ENCODE measurements at regions not wholly inside any gene's neighbourhood (a gene's known extent, or its start where the extent isn't known, plus 50 kb on each side); places are given as distances from the start of the nearest gene placed in this dataset.

DNA sequence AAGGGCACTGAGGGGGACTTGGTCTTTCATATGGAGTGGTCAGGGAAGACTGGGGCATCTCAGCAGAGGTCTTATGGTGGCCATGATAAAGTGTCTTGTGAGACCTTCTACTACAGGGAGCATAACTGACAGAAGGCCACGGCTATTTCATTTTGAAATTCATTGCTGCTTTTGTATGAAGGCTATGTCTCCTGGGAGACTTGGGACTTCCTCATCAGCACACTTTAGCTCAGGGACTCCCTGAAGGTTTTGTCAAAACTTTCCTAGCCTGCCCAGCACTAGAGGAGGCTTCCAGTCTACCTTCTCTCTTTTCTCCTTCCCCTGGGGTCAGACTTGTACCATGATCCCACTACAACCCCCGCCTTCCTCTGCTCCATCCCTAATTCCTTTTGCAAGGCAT is 77.2 kb upstream of the RASGRF1 start:
- TF ChIP-seq, protein P1, sequence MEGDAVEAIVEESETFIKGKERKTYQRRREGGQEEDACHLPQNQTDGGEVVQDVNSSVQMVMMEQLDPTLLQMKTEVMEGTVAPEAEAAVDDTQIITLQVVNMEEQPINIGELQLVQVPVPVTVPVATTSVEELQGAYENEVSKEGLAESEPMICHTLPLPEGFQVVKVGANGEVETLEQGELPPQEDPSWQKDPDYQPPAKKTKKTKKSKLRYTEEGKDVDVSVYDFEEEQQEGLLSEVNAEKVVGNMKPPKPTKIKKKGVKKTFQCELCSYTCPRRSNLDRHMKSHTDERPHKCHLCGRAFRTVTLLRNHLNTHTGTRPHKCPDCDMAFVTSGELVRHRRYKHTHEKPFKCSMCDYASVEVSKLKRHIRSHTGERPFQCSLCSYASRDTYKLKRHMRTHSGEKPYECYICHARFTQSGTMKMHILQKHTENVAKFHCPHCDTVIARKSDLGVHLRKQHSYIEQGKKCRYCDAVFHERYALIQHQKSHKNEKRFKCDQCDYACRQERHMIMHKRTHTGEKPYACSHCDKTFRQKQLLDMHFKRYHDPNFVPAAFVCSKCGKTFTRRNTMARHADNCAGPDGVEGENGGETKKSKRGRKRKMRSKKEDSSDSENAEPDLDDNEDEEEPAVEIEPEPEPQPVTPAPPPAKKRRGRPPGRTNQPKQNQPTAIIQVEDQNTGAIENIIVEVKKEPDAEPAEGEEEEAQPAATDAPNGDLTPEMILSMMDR (IDR thresholded peaks at IDR 0.05; ENCODE audit: extremely low read depth, insufficient read depth, missing control alignments): no peak
- in situ Hi-C loops (cut with MboI; ENCODE audit: low pct_unique_long_range_greater_than_20kb, low sequenced_read_pairs, unreplicated experiment): no loop called here
- DNase-seq (ENCODE audit: low spot score): no peak

DNA sequence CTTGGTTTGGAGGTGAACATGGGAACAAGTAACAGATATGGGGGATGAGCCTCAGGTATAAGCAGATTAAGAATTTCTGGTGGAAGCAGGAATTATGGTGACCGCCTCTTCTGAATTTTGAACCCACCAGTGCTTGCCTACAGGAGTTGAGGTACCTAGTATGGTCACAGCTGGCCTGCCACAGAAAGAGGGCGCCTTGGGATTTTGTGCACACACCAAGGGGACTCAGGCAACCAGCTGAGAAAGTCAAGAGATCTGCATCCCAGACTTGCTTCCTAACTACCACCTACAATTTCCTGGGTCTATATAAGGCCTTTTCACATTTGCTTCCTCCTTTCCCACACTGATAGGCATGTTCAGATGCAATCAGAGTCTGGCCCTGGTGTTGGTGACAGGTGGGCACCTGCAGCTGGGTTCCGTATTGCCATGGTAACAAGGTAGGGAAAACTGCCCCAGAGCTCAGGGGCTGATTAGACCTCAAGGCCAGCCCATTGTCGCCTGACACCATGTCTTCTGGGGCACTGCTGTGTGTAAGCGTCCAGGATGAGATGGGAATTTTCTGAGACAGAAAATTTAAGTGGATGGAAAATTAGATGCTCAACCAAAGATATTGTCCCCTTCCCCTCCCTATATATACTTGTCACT is 75.9 kb upstream of the RASGRF1 start:
- TF ChIP-seq, protein P1 (IDR thresholded peaks at IDR 0.05; ENCODE audit: extremely low read depth, insufficient read depth, missing control alignments): no peak
- no peak for DNase-seq (ENCODE audit: low spot score)
- in situ Hi-C loops (cut with MboI; ENCODE audit: low pct_unique_long_range_greater_than_20kb, low sequenced_read_pairs, unreplicated experiment): no loop called here

GRCh38 chr15:79164465-79164864 is 73.9 kb upstream of the RASGRF1 start:
- TF ChIP-seq, protein P1 (IDR thresholded peaks at IDR 0.05; ENCODE audit: extremely low read depth, insufficient read depth, missing control alignments): no peak
- no peak for DNase-seq (ENCODE audit: low spot score)
- in situ Hi-C loops (cut with MboI; ENCODE audit: low pct_unique_long_range_greater_than_20kb, low sequenced_read_pairs, unreplicated experiment): no loop called here

DNA sequence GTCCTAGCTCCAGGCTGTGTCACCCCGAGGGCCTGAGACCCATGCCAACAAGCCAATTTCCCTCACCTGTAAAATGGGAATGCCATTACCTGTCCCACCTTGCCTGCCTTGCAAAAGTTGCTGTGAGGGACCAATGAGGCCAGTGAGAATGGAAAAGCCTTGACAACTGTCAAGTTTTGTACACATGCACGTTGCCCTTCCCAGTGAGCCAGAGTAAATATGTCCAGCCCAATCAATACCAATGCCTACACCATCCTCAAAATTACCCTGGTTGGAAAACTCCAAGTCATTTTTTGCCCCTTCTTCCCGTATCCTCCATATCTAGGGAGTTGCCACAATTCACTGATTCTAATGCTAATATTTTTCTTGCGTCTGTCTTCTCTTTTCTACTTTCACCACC is 73.5 kb upstream of the RASGRF1 start:
- in situ Hi-C loops (cut with MboI; ENCODE audit: low pct_unique_long_range_greater_than_20kb, low sequenced_read_pairs, unreplicated experiment): no loop called here
- no peak for DNase-seq (ENCODE audit: low spot score)
- TF ChIP-seq, protein P1 (IDR thresholded peaks at IDR 0.05; ENCODE audit: extremely low read depth, insufficient read depth, missing control alignments): no peak

DNA sequence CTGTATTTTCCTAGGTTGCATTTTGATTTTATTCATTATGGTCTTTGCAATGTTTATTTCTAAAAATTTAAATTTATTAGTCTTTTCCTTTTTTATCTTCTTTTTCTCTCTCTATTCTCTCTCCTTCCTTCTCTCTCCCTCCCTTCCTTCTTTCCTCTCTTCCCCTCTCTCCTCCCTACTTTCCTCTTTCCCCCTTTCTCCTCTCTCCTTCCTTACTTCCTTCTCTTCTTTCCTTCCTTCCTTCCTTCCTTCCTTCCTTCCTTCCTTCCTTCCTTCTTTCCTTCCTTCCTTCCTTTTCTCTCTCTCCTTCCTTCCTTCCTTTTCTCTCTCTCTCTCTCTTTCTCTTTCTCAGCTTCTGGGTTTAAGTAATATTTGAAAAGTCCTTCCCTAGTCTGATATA is 72.8 kb upstream of the RASGRF1 start:
- in situ Hi-C loops (cut with MboI; ENCODE audit: low pct_unique_long_range_greater_than_20kb, low sequenced_read_pairs, unreplicated experiment): no loop called here
- no peak for DNase-seq (ENCODE audit: low spot score)
- TF ChIP-seq, protein P1 (IDR thresholded peaks at IDR 0.05; ENCODE audit: extremely low read depth, insufficient read depth, missing control alignments): no peak

DNA sequence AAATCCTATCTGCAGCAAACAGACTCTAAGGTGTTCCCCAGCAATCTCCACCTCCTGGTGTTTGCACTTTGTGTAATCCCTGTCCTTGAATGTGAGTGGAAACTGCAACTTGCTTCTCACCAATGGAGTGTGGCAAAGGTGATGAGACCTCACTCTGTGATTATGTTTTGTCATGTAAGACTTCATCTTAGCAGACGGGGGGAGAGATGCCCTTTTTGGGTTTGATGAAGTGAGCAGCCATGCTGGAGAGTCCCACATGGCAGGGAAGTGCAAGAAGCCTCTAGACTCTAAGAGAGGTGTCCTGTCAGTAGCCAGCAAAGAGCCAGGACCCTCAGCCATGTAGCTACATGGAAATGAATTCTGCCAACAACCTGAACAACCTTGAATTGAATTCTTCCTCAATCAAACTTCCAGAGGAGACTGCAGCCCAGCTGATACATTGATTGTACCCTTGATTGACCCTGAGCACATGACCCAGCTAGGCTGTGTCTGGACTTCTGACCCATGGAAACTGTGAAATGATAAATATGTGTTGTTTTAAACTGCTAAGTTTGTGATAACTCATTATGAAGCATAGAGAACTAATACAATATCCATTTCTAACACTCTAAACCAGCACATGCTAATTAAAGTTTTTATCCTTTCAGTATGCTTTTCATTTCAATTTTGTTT is 71.4 kb upstream of the RASGRF1 start:
- TF ChIP-seq, protein P1 (IDR thresholded peaks at IDR 0.05; ENCODE audit: extremely low read depth, insufficient read depth, missing control alignments): no peak
- no peak for DNase-seq (ENCODE audit: low spot score)
- in situ Hi-C loops (cut with MboI; ENCODE audit: low pct_unique_long_range_greater_than_20kb, low sequenced_read_pairs, unreplicated experiment): no loop called here
